ENCODE measurements at regions not wholly inside any gene's neighbourhood (a gene's known extent, or its start where the extent isn't known, plus 50 kb on each side); places are given as distances from the start of the nearest gene placed in this dataset.

DNA sequence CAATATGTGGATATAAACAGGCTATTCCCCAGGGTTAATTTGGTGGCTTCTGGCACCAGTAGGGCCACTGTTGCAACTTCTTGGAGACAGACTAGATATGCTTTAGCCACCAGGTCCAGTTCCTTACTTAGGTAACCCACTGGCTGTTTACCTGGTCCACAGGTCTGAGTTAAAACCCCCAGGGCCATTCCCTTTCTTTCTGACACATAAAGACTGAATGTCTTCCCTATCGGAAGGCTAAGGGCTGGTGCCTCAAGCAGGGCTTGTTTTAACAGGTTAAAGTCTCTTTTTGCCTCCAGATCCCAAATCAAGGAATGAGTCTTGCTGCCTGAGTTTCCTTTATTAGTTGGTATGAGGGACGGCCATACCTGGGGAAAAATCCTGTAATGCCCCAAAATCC is 1052.7 kb upstream of the CNTN5 start:
- TF ChIP-seq, protein P1, sequence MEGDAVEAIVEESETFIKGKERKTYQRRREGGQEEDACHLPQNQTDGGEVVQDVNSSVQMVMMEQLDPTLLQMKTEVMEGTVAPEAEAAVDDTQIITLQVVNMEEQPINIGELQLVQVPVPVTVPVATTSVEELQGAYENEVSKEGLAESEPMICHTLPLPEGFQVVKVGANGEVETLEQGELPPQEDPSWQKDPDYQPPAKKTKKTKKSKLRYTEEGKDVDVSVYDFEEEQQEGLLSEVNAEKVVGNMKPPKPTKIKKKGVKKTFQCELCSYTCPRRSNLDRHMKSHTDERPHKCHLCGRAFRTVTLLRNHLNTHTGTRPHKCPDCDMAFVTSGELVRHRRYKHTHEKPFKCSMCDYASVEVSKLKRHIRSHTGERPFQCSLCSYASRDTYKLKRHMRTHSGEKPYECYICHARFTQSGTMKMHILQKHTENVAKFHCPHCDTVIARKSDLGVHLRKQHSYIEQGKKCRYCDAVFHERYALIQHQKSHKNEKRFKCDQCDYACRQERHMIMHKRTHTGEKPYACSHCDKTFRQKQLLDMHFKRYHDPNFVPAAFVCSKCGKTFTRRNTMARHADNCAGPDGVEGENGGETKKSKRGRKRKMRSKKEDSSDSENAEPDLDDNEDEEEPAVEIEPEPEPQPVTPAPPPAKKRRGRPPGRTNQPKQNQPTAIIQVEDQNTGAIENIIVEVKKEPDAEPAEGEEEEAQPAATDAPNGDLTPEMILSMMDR (IDR thresholded peaks at IDR 0.05; ENCODE audit: low read depth, low read length, poor library complexity, severe bottlenecking): no peak
- no peak for TF ChIP-seq EZH2phosphoT487 (IDR thresholded peaks at IDR 0.05; ENCODE audit: borderline replicate concordance, low read length)
- no peak overlapping the region for H3K4me3 ChIP-seq (ENCODE audit: low read length)

DNA sequence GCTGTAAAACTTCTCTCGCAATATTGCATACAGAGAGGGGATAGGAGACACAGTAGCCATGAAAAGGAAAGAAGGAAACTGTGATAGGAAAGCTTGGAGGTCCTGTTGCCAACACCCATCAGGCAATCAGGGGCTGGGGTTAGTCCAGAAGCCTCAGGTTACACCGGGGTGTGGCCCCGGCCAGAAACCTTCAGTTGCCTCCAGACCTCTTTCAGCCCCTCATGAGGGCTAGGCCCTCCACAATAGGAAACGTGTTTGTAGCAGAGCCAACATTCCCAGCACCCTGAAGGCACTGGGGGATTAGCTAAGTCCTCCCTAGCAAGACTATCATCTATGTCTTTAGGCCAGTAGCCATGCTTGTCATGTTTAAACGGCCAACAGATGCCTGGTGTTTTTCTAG is 1048.0 kb upstream of the CNTN5 start:
- Histone ChIP-seq H3K79me2 (ENCODE audit: control insufficient read depth, low read length) (no peaks in the 10 kb centered on the region), H3K9me2 (replicated peaks; ENCODE audit: control insufficient read depth, low read length) (no peaks in the 10 kb centered on the region), H3K27me3 (ENCODE audit: control insufficient read depth, low read length) (no peaks in the 10 kb centered on the region), H3K36me3 (ENCODE audit: control insufficient read depth, low read length) (no peaks in the 10 kb centered on the region), H3K9me3 (ENCODE audit: control insufficient read depth, insufficient read depth, low read length) (no peaks in the 10 kb centered on the region), H3K4me2 (ENCODE audit: low read length) (no peak overlapping the region), H3K4me3 (ENCODE audit: low read length) (no peak overlapping the region), H3F3A (ENCODE audit: control insufficient read depth, insufficient read depth) (no peaks in the 10 kb centered on the region), H4K20me1 (ENCODE audit: control insufficient read depth, insufficient read depth, low read depth, low read length) (no peaks in the 10 kb centered on the region), H3K27ac (ENCODE audit: low read depth, low read length) (no peak overlapping the region), H3K4me1 (ENCODE audit: control insufficient read depth, low read length) (no peaks in the 10 kb centered on the region)
- no peak for TF ChIP-seq EZH2phosphoT487 (IDR thresholded peaks at IDR 0.05; ENCODE audit: borderline replicate concordance, low read length)
- TF ChIP-seq, protein P1 (IDR thresholded peaks at IDR 0.05; ENCODE audit: low read depth, low read length, poor library complexity, severe bottlenecking): no peak

More for the DNA sequence above, 1052.7 kb upstream of the CNTN5 start:
- Histone ChIP-seq H3K4me2 (ENCODE audit: low read length) (no peak overlapping the region), H3K27me3 (ENCODE audit: control insufficient read depth, low read length) (no peaks in the 10 kb centered on the region), H3K36me3 (ENCODE audit: control insufficient read depth, low read length) (no peaks in the 10 kb centered on the region), H3F3A (ENCODE audit: control insufficient read depth, insufficient read depth) (no peaks in the 10 kb centered on the region), H3K9me3 (ENCODE audit: control insufficient read depth, insufficient read depth, low read length) (no peaks in the 10 kb centered on the region), H3K79me2 (ENCODE audit: control insufficient read depth, low read length) (no peaks in the 10 kb centered on the region), H3K9me2 (replicated peaks; ENCODE audit: control insufficient read depth, low read length) (no peaks in the 10 kb centered on the region), H4K20me1 (ENCODE audit: control insufficient read depth, insufficient read depth, low read depth, low read length) (no peaks in the 10 kb centered on the region), H3K4me1 (ENCODE audit: control insufficient read depth, low read length) (no peaks in the 10 kb centered on the region), H3K27ac (ENCODE audit: low read depth, low read length) (no peak overlapping the region)

GRCh38 chr11:97973352-97973857 is 1047.3 kb upstream of the CNTN5 start:
- Histone ChIP-seq H3K27me3 (ENCODE audit: control insufficient read depth, low read length) (no peaks in the 10 kb centered on the region), H3K27ac (ENCODE audit: low read depth, low read length) (no peak overlapping the region), H3K4me1 (ENCODE audit: control insufficient read depth, low read length) (no peaks in the 10 kb centered on the region), H3F3A (ENCODE audit: control insufficient read depth, insufficient read depth) (no peaks in the 10 kb centered on the region), H4K20me1 (ENCODE audit: control insufficient read depth, insufficient read depth, low read depth, low read length) (no peaks in the 10 kb centered on the region), H3K4me2 (ENCODE audit: low read length) (no peak overlapping the region), H3K36me3 (ENCODE audit: control insufficient read depth, low read length) (no peaks in the 10 kb centered on the region), H3K9me2 (replicated peaks; ENCODE audit: control insufficient read depth, low read length) (no peaks in the 10 kb centered on the region), H3K9me3 (ENCODE audit: control insufficient read depth, insufficient read depth, low read length) (no peaks in the 10 kb centered on the region), H3K79me2 (ENCODE audit: control insufficient read depth, low read length) (no peaks in the 10 kb centered on the region), H3K4me3 (ENCODE audit: low read length) (no peak overlapping the region)
- TF ChIP-seq EZH2phosphoT487 (IDR thresholded peaks at IDR 0.05; ENCODE audit: borderline replicate concordance, low read length): no peak
- TF ChIP-seq, protein P1 (IDR thresholded peaks at IDR 0.05; ENCODE audit: low read depth, low read length, poor library complexity, severe bottlenecking): no peak
